Aorta (tissue), 5 donors: ENCODE measurements at regions not wholly inside any gene's neighbourhood (a gene's known extent, or its start where the extent isn't known, plus 50 kb on each side); places are given as distances from the start of the nearest gene placed in this dataset.
"Not testable (repeated sequence)": the region's sequence is repeated elsewhere in the genome, so short reads cannot be mapped to it uniquely, and the experiment has no call there.

Experiments used
- ATAC-seq: fragments of 200-7000 bp; cut with Tn5 transposase; one replicate; pipeline ENCODE4 v1.9.1; 2022; ENCODE audit warnings: moderate library complexity; ENCODE audit not compliant: low FRiP score
- DNase-seq, 2 donors: peaks; one replicate each; pipeline ENCODE4 v3.0.0-alpha.2; 2020
- H3K27ac ChIP-seq, 2 donors: one replicate each; pipeline ENCODE4 v1.5.1; 2013; ENCODE audit warnings: low read length in 2 of 2, mild to moderate bottlenecking in 2 of 2, moderate library complexity in 2 of 2, control low read depth in 1 of 2, inconsistent platforms in 1 of 2, low read depth in 1 of 2
- H3K27me3 ChIP-seq, 2 donors: one replicate each; pipeline ENCODE4 v1.6.1; 2013; ENCODE audit warnings: control low read depth in 1 of 2, low read length in 1 of 2, mild to moderate bottlenecking in 1 of 2, moderate library complexity in 1 of 2; ENCODE audit not compliant: insufficient read depth in 2 of 2, control insufficient read depth in 1 of 2
- H3K36me3 ChIP-seq, 2 donors: one replicate each; pipeline ENCODE4 v1.6.1; 2013; ENCODE audit warnings: control low read depth in 1 of 2, low read length in 1 of 2, mild to moderate bottlenecking in 1 of 2; ENCODE audit not compliant: insufficient read depth in 2 of 2, control insufficient read depth in 1 of 2
- H3K4me1 ChIP-seq, 2 donors: one replicate each; pipeline ENCODE4 v1.6.1; 2013; ENCODE audit warnings: low read length in 2 of 2, control low read depth in 1 of 2, mild to moderate bottlenecking in 1 of 2, moderate library complexity in 1 of 2; ENCODE audit not compliant: insufficient read depth in 2 of 2, control insufficient read depth in 1 of 2
- H3K4me3 ChIP-seq, 2 donors: one replicate each; pipeline ENCODE4 v1.5.1; 2013; ENCODE audit warnings: low read length in 2 of 2, control low read depth in 1 of 2, mild to moderate bottlenecking in 1 of 2
- H3K9me3 ChIP-seq: one replicate; pipeline ENCODE4 v1.6.1; 2013; ENCODE audit warnings: mild to moderate bottlenecking, low read length; ENCODE audit not compliant: control insufficient read depth
- WGBS, 2 donors: extraction: QIAGEN DNeasy Blood & Tissue Kit; methylation state at CpG; one replicate each; pipeline ENCODE4 v1.1.7; 2013; 5-methylcytosine and 5-hydroxymethylcytosine counted together
- intact Hi-C, 2 donors: fragments of 100-400 bp; cut with DNase I; formaldehyde crosslinking; loops; one replicate each; pipeline versions ENCODE4 v1.14.2 to v1.15.0; 2022
- donor health status: healthy with polysubstance abuse.
- donor health status: Bipolar disorder and iron deficiency.
- donor health status: DM: no; HTN: no; CAD: no.
- donor health status: DM: no; HTN: no; CAD: no.
- donor health status: DM: yes; HTN: yes; CAD: no.

DNA sequence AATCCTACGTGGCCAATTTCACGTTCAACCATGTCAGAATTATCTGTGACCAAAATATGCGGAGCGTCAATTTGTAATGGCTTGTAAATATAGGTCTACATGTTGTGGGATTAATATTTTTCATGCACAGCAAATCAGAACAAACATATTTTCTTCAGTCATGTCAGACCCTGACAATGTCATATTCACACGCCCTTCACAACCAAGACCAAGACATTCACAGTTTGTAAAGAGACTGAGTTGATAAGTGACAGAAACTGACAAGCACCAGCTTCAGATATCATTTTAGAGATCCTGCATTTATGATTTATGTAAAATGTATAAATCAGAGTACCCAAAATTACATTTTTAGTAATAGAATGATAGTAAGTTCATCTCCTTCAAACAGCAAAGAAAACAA is 57.3 kb upstream of the NOVA1 start:
- Histone ChIP-seq H3K9me3 (no peaks in the 10 kb centered on the region), H3K27me3 (no peaks in the 10 kb centered on the region), H3K36me3 (no peaks in the 10 kb centered on the region), H3K27ac (no peak overlapping the region), H3K4me3 (no peak overlapping the region), H3K4me1 (no peaks in the 10 kb centered on the region)
- ATAC-seq (no peak), DNase-seq (no peak)
- WGBS, 2 donors, result 90% methylated on average over 5 of the region's 5 CpGs
- intact Hi-C loops, result no loop called here

DNA sequence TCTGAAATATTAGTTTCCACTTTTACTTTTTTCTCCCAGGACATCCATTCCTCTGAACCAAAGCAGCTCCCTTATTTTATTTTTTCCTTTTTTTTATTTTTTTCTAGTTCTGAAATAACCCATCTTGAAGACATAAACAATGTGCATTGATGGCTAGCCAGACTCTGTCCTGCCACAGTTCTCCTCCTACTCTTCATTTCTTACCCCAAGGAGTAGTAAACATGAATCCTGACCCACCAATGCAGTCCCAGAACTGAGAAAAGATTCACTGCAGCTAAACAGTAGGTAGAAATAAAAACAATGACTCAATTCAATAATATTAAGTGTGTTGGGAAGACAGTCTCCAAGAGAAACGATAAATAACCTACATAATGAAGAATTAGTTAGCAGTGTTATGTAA is 65.7 kb upstream of the NOVA1 start:
- ATAC-seq (no peak), DNase-seq (no peak)
- 76 to 78% methylated on average over 1 of the region's 1 CpG for WGBS, 2 donors
- Histone ChIP-seq H3K4me3 (no peak overlapping the region), H3K4me1 (no peaks in the 10 kb centered on the region), H3K27me3 (no peaks in the 10 kb centered on the region), H3K36me3 (no peaks in the 10 kb centered on the region), H3K27ac (no peak overlapping the region), H3K9me3 (peaks cover 1% of the 10 kb centered on the region)
- intact Hi-C loops, result no loop called here

DNA sequence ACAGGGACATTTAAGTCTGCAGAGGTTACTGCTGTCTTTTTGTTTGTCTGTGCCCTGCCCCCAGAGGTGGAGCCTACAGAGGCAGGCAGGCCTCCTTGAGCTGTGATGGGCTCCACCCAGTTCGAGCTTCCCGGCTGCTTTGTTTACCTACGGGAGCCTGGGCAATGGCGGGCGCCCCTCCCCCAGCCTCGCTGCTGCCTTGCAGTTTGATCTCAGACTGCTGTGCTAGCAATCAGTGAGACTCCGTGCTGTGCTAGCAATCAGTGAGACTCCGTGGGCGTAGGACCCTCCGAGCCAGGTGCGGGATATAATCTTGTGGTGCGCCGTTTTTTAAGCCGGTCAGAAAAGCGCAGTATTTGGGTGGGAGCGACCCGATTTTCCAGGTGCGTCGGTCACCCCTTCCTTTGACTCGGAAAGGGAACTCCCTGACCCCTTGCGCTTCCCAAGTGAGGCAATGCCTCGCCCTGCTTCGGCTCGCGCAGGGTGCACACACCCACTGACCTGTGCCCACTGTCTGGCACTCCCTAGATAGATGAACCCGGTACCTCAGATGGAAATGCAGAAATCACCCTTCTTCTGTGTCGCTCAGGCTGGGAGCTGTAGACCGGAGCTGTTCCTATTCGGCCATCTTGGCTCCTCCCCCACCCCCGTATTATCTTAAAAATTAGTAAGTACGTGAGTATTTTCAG is 81.0 kb upstream of the NOVA1 start:
- H3K27me3 ChIP-seq, H3K4me3 ChIP-seq, H3K9me3 ChIP-seq, intact Hi-C loops, H3K36me3 ChIP-seq, H3K4me1 ChIP-seq, ATAC-seq, H3K27ac ChIP-seq, DNase-seq: not testable (repeated sequence)
- 83 to 93% methylated on average over 16 to 28 of the region's 31 CpGs for WGBS, 2 donors

GRCh38 chr14:26685401-26685800 is 87.6 kb upstream of the NOVA1 start:
- intact Hi-C loops, result no loop called here
- no peaks in the 10 kb centered on the region for H3K27me3 ChIP-seq

DNA sequence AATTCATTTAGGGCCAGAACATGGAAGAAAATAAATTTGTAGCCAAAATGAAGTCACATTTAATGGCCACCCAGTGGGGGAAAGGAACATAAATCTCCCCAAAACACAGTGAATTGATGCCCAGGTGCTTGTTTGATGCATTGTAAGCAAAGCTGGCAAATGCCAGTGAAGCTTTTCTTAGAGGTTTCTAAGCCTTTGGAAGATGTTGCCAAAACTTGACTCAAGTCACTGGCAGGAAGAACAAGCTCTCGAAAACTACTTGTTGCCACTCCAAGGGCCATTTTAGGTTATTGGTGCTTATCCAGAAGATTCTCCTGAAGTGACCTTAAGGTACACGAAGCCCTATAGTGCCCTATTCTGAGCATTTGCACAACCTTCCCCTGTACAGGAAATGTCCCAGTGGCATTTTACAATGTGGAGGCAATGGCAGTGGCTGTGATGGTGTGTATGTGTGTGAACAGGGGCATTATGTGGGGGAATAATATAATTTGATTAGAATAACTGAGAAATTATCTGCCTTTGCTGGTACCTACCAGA is 89.5 kb upstream of the NOVA1 start:
- DNase-seq (no peak), ATAC-seq (no peak)
- no peaks in the 10 kb centered on the region for H3K27me3 ChIP-seq
- no peaks in the 10 kb centered on the region for H3K4me1 ChIP-seq
- 44 to 45% methylated on average over 2 of the region's 2 CpGs for WGBS, 2 donors
- H3K36me3 ChIP-seq, result no peaks in the 10 kb centered on the region
- H3K27ac ChIP-seq, result no peak overlapping the region
- intact Hi-C loops, result no loop called here
- no peaks in the 10 kb centered on the region for H3K9me3 ChIP-seq
- H3K4me3 ChIP-seq, result no peak overlapping the region

More at GRCh38 chr14:26685401-26685800, 87.6 kb upstream of the NOVA1 start:
- DNase-seq, result no peak
- Histone ChIP-seq H3K36me3 (no peaks in the 10 kb centered on the region), H3K27ac (no peak overlapping the region), H3K4me1 (no peaks in the 10 kb centered on the region), H3K4me3 (no peak overlapping the region), H3K9me3 (no peaks in the 10 kb centered on the region)
- ATAC-seq, result no peak
- WGBS, 2 donors, result 63 to 83% methylated on average over 1 of the region's 1 CpG

GRCh38 chr14:26694521-26694920 is 96.7 kb upstream of the NOVA1 start:
- no peak for ATAC-seq
- no peak overlapping the region for H3K27ac ChIP-seq
- intact Hi-C loops, result no loop called here
- H3K27me3 ChIP-seq, result no peaks in the 10 kb centered on the region
- H3K4me1 ChIP-seq, result no peaks in the 10 kb centered on the region
- H3K9me3 ChIP-seq, result peaks cover 3% of the 10 kb centered on the region
- H3K36me3 ChIP-seq, result no peaks in the 10 kb centered on the region
- DNase-seq, result no peak
- H3K4me3 ChIP-seq, result no peak overlapping the region

- no peak overlapping the region for H3K4me3 ChIP-seq
- no peak overlapping the region for H3K27ac ChIP-seq
- no peak for DNase-seq
- intact Hi-C loops, result no loop called here
- no peak for ATAC-seq
- WGBS, 2 donors, result 42 to 49% methylated on average over 4 of the region's 4 CpGs
- H3K36me3 ChIP-seq, result no peaks in the 10 kb centered on the region
- peaks cover 3% of the 10 kb centered on the region for H3K9me3 ChIP-seq
- H3K4me1 ChIP-seq, result no peaks in the 10 kb centered on the region
- no peaks in the 10 kb centered on the region for H3K27me3 ChIP-seq
These were observed 104.9 kb upstream of the NOVA1 start for GRCh38 chr14:26702721-26703230.

GRCh38 chr14:26703686-26704366 is 106.0 kb upstream of the NOVA1 start:
- WGBS, 2 donors, result 79 to 81% methylated on average over 2 of the region's 2 CpGs
- Histone ChIP-seq H3K4me1 (no peaks in the 10 kb centered on the region), H3K27ac (no peak overlapping the region), H3K27me3 (no peaks in the 10 kb centered on the region), H3K4me3 (no peak overlapping the region), H3K36me3 (no peaks in the 10 kb centered on the region), H3K9me3 (no peaks in the 10 kb centered on the region)
- intact Hi-C loops, result no loop called here
- ATAC-seq, result no peak
- no peak for DNase-seq

GRCh38 chr14:26707234-26707633 is 109.4 kb upstream of the NOVA1 start:
- Histone ChIP-seq H3K36me3 (no peaks in the 10 kb centered on the region), H3K4me1 (no peaks in the 10 kb centered on the region), H3K4me3 (no peak overlapping the region), H3K27me3 (no peaks in the 10 kb centered on the region), H3K9me3 (no peaks in the 10 kb centered on the region), H3K27ac (no peak overlapping the region)
- ATAC-seq (no peak), DNase-seq (no peak)
- 71 to 81% methylated on average over 3 of the region's 3 CpGs for WGBS, 2 donors
- intact Hi-C loops, result no loop called here
